ENCODE measurements at regions not wholly inside any gene's neighbourhood (a gene's known extent, or its start where the extent isn't known, plus 50 kb on each side); places are given as distances from the start of the nearest gene placed in this dataset.
"Not testable (repeated sequence)": the region's sequence is repeated elsewhere in the genome, so short reads cannot be mapped to it uniquely, and the experiment has no call there.

GRCh38 chr14:30194741-30195148 is 267.1 kb upstream of the PRKD1 start:
- peak overlapping the region in 2 of 5 donors; percentile 44 to 61 for H3K27ac ChIP-seq
- DNase-seq, result peak in 2 of 7 donors; percentile 3 to 16
- TF ChIP-seq POLR2A (IDR thresholded peaks at IDR 0.05) (no peak), CTCF (IDR thresholded peaks at IDR 0.05) (no peak)
- intact Hi-C loops (cut with DNase I), result no loop called here
- H3K4me3 ChIP-seq, result no peak overlapping the region
- H3K36me3 ChIP-seq (replicated peaks in 1 of 2), result no peaks in the 10 kb centered on the region
- 30 to 42% (median 31%) methylated on average over 2 of the region's 2 CpGs for WGBS, 4 donors
- peaks cover 0 to 5% of the 10 kb centered on the region in 2 donors for H3K4me1 ChIP-seq (replicated peaks in 1 of 2)
- H3K9me3 ChIP-seq (replicated peaks in 1 of 3), result no peaks in the 10 kb centered on the region
- no peaks in the 10 kb centered on the region for H3K27me3 ChIP-seq

GRCh38 chr14:30195941-30196340 is 268.3 kb upstream of the PRKD1 start:
- Histone ChIP-seq H3K27me3 (no peaks in the 10 kb centered on the region), H3K4me1 (replicated peaks in 1 of 2) (peaks cover 0 to 5% of the 10 kb centered on the region in 2 donors), H3K36me3 (replicated peaks in 1 of 2) (no peaks in the 10 kb centered on the region), H3K9me3 (replicated peaks in 1 of 3) (no peaks in the 10 kb centered on the region), H3K27ac (peak overlapping the region in 1 of 5 donors; percentile 36), H3K4me3 (no peak overlapping the region)
- no peak for DNase-seq
- 68 to 73% (median 70%) methylated on average over 3 of the region's 3 CpGs for WGBS, 4 donors
- TF ChIP-seq CTCF (IDR thresholded peaks at IDR 0.05), result no peak
- no peak for TF ChIP-seq POLR2A (IDR thresholded peaks at IDR 0.05)
- intact Hi-C loops (cut with DNase I), result no loop called here

GRCh38 chr14:30196861-30197260 is 269.2 kb upstream of the PRKD1 start:
- no peaks in the 10 kb centered on the region for H3K36me3 ChIP-seq (replicated peaks in 1 of 2)
- 86 to 97% (median 93%) methylated on average over 2 of the region's 2 CpGs for WGBS, 4 donors
- no peak overlapping the region for H3K27ac ChIP-seq
- TF ChIP-seq POLR2A (IDR thresholded peaks at IDR 0.05) (no peak), CTCF (IDR thresholded peaks at IDR 0.05) (no peak)
- no peaks in the 10 kb centered on the region for H3K9me3 ChIP-seq (replicated peaks in 1 of 3)
- intact Hi-C loops (cut with DNase I), result no loop called here
- no peaks in the 10 kb centered on the region for H3K27me3 ChIP-seq
- no peak overlapping the region for H3K4me3 ChIP-seq
- peaks cover 0 to 5% of the 10 kb centered on the region in 2 donors for H3K4me1 ChIP-seq (replicated peaks in 1 of 2)
- no peak for DNase-seq

GRCh38 chr14:30198720-30199119 is 271.1 kb upstream of the PRKD1 start:
- H3K4me1 ChIP-seq (replicated peaks in 1 of 2); intact Hi-C loops (cut with DNase I); H3K9me3 ChIP-seq (replicated peaks in 1 of 3); DNase-seq; H3K27me3 ChIP-seq; H3K36me3 ChIP-seq (replicated peaks in 1 of 2); H3K27ac ChIP-seq; H3K4me3 ChIP-seq: not testable (repeated sequence)
- WGBS, 4 donors, result 71 to 78% (median 73%) methylated on average over 3 of the region's 3 CpGs

- Histone ChIP-seq H3K36me3 (replicated peaks in 1 of 2) (no peaks in the 10 kb centered on the region), H3K27ac (no peak overlapping the region), H3K4me3 (no peak overlapping the region), H3K4me1 (replicated peaks in 1 of 2) (no peaks in the 10 kb centered on the region), H3K9me3 (replicated peaks in 1 of 3) (no peaks in the 10 kb centered on the region), H3K27me3 (no peaks in the 10 kb centered on the region)
- 80 to 98% (median 95%) methylated on average over 2 of the region's 2 CpGs for WGBS, 4 donors
- no peak for DNase-seq
- TF ChIP-seq CTCF (IDR thresholded peaks at IDR 0.05) (no peak), POLR2A (IDR thresholded peaks at IDR 0.05) (no peak)
- intact Hi-C loops (cut with DNase I), result no loop called here
Measured at GRCh38 chr14:30204431-30204980, 276.9 kb upstream of the PRKD1 start.
